B cell (primary cell): ENCODE measurements at regions not wholly inside any gene's neighbourhood (a gene's known extent, or its start where the extent isn't known, plus 50 kb on each side); places are given as distances from the start of the nearest gene placed in this dataset.

Experiments used
- ATAC-seq: fragments of 200-7000 bp; cut with Tn5 transposase; one replicate; pipeline ENCODE4 v1.10.0; 2021; ENCODE audit warnings: low read depth, mild to moderate bottlenecking, moderate number of reproducible peaks, moderate library complexity
- CTCF ChIA-PET: fragments of 350-600 bp; sonication (Branson Sonifier 250); formaldehyde crosslinking; loops from one replicate; lab custom pipeline; 2021; ENCODE audit warnings: antibody characterized with exemption, inconsistent platforms; lab: Charles Lee
- POLR2A ChIA-PET: fragments of 350-600 bp; sonication (Branson Sonifier 250); formaldehyde crosslinking; loops from one replicate; lab custom pipeline; 2021; ENCODE audit warnings: antibody characterized with exemption; lab: Charles Lee
- DNase-seq: peaks from one replicate; pipeline ENCODE4 v3.0.0; 2013
- H2AFZ ChIP-seq: 2 replicates; pipeline ENCODE4 v1.6.1; 2012; ENCODE audit warnings: mild to moderate bottlenecking, low read depth, low read length; ENCODE audit not compliant: insufficient read depth, poor library complexity, severe bottlenecking
- H3K27ac ChIP-seq, 2 donors: 1 replicate in 1 of 2; 2 replicates in 1 of 2; pipeline ENCODE4 v1.5.1; 2012 to 2013; ENCODE audit warnings: low read length in 2 of 2, mild to moderate bottlenecking in 2 of 2, moderate library complexity in 1 of 2
- H3K27me3 ChIP-seq, 4 experiments: fragments of 200-600 bp in 1 of 4; sonication (generic) in 1 of 4; replicated peaks in 1 of 4; 1 replicate in 2 of 4; 2 replicates in 2 of 4; pipeline versions ENCODE4 v1.6.1 to v1.7.0; 2013 to 2016; ENCODE audit warnings: low read length in 3 of 4, mild to moderate bottlenecking in 2 of 4, mixed read lengths in 1 of 4, moderate library complexity in 1 of 4; ENCODE audit not compliant: insufficient read depth in 4 of 4, control insufficient read depth in 3 of 4; ENCODE audit errors: control extremely low read depth in 1 of 4
- H3K36me3 ChIP-seq, 2 experiments: replicated peaks in 1 of 2; 1 replicate in 1 of 2; 2 replicates in 1 of 2; pipeline versions ENCODE4 v1.6.1 to v1.7.1; 2013; ENCODE audit warnings: low read length in 1 of 2; ENCODE audit not compliant: insufficient read depth in 2 of 2, control insufficient read depth in 1 of 2; ENCODE audit errors: control extremely low read depth in 1 of 2, extremely low read depth in 1 of 2
- H3K4me1 ChIP-seq, 2 donors: fragments of 200-600 bp in 1 of 2; sonication (generic) in 1 of 2; 1 replicate in 1 of 2; 2 replicates in 1 of 2; pipeline versions ENCODE4 v1.5.1 to v1.6.1; 2013 to 2017; ENCODE audit warnings: low read length in 2 of 2; ENCODE audit not compliant: control insufficient read depth in 2 of 2, insufficient read depth in 2 of 2
- H3K4me2 ChIP-seq: replicated peaks from 2 replicates; pipeline ENCODE3; 2012; ENCODE audit warnings: mild to moderate bottlenecking, low read depth, low read length; ENCODE audit not compliant: poor library complexity, severe bottlenecking
- H3K4me3 ChIP-seq, 5 experiments: fragments of 200-600 bp in 1 of 5; sonication (generic) in 1 of 5; 1 replicate in 3 of 5; 2 replicates in 2 of 5; pipeline versions ENCODE4 v1.5.1 to v1.7.0; 2011 to 2016; ENCODE audit warnings: low read length in 4 of 5, mild to moderate bottlenecking in 4 of 5, low read depth in 2 of 5, control low read depth in 1 of 5, moderate library complexity in 1 of 5; ENCODE audit not compliant: insufficient read depth in 1 of 5; ENCODE audit errors: control extremely low read depth in 1 of 5, extremely low read depth in 1 of 5
- H3K79me2 ChIP-seq: fragments of 200-600 bp; sonication (generic); one replicate; pipeline ENCODE4 v1.6.0; 2016; ENCODE audit warnings: low read length; ENCODE audit not compliant: control insufficient read depth, insufficient read depth
- H3K9ac ChIP-seq: fragments of 200-600 bp; sonication (generic); 2 replicates; pipeline ENCODE4 v1.6.1; 2017; ENCODE audit warnings: mild to moderate bottlenecking, low read length, moderate library complexity
- H3K9me3 ChIP-seq, 3 donors: one replicate each; pipeline versions ENCODE4 v1.6.1 to v1.7.1; 2013; ENCODE audit warnings: low read length in 2 of 3; ENCODE audit not compliant: control insufficient read depth in 2 of 3, insufficient read depth in 1 of 3; ENCODE audit errors: control extremely low read depth in 1 of 3
- H4K20me1 ChIP-seq: 2 replicates; pipeline ENCODE4 v1.6.0; 2012; ENCODE audit warnings: mild to moderate bottlenecking, low read length; ENCODE audit not compliant: insufficient read depth, control insufficient read depth, poor library complexity, severe bottlenecking
- H3K27ac Mint-ChIP-seq: one replicate; pipeline ENCODE4 v1.8.0; 2021; ENCODE audit warnings: mixed read lengths
- H3K27me3 Mint-ChIP-seq: one replicate; pipeline ENCODE4 v1.8.0; 2021; ENCODE audit warnings: mixed read lengths
- H3K4me1 Mint-ChIP-seq: one replicate; pipeline ENCODE4 v1.8.0; 2021; ENCODE audit warnings: mixed read lengths
- H3K4me3 Mint-ChIP-seq: one replicate; pipeline ENCODE4 v1.8.0; 2021; ENCODE audit warnings: mixed read lengths
- H3K9me3 Mint-ChIP-seq: one replicate; pipeline ENCODE4 v1.8.0; 2022; ENCODE audit warnings: mixed read lengths; ENCODE audit not compliant: insufficient read depth
- CTCF ChIP-seq: fragments of 200-600 bp; IDR thresholded peaks from one replicate; pipeline ENCODE4 v1.8.0; 2022; ENCODE audit warnings: antibody characterized with exemption, mild to moderate bottlenecking
- EZH2 ChIP-seq: IDR thresholded peaks from 2 replicates; pipeline ENCODE4 v1.6.1; 2012; ENCODE audit warnings: borderline replicate concordance, low read depth, mild to moderate bottlenecking, moderate library complexity, low read length; ENCODE audit not compliant: insufficient read depth, poor library complexity, severe bottlenecking
- WGBS: methylation state at CpG from one replicate; pipeline ENCODE4 v1.1.5; 2013; ENCODE audit warnings: missing lambda C conversion rate; ENCODE audit not compliant: insufficient coverage; 5-methylcytosine and 5-hydroxymethylcytosine counted together
- intact Hi-C: fragments of 100-400 bp; cut with micrococcal nuclease; formaldehyde crosslinking; loops from one replicate; pipeline ENCODE4 v1.10.0; 2022

DNA sequence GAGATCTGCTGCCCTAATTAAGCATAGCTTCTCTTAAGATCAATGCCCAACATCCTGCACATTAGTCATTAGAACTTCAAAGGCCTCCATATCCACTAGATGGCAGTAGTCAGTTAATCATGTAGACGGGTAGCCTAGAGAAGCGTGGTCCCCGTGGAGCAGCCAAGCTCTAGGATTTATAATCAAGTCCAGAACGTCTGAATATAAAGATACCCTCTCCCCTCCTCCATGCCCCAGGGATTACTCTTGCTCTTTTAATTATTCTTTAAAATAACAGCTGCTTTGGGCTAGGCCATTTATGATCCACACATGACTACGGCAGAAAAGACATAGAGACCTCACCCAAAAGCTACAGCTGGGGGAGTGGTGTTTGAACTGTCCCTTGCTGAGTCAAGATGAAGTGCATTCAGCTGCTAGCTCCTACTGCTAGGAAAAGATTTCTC is 327.6 kb upstream of the PLET1 start:
- intact Hi-C loops = loop anchor here (1.0 kb wide), 1 partner anchor 369 kb away; no protein-coding TSS in a partner anchor
- ATAC-seq (peak; percentile 47), DNase-seq (peak; percentile 60)
- peaks cover 10% of the 10 kb centered on the region for H3K27me3 Mint-ChIP-seq
- Histone ChIP-seq H3K79me2 (no peaks in the 10 kb centered on the region), H3K27me3 (peaks cover 0 to 2% (median 1%) of the 10 kb centered on the region in 4 experiments), H3K4me2 (no peak overlapping the region), H3K4me3 (no peak overlapping the region), H2AFZ (peak overlapping the region; percentile 65), H3K9me3 (no peaks in the 10 kb centered on the region), H4K20me1 (no peaks in the 10 kb centered on the region), H3K27ac (no peak overlapping the region), H3K36me3 (no peaks in the 10 kb centered on the region), H3K9ac (no peak overlapping the region), H3K4me1 (no peaks in the 10 kb centered on the region)
- peak; percentile 75 for TF ChIP-seq CTCF
- TF ChIP-seq EZH2 = no peak
- peaks cover 2% of the 10 kb centered on the region for H3K4me1 Mint-ChIP-seq
- no peak overlapping the region for H3K27ac Mint-ChIP-seq
- ChIA-PET CTCF (interaction anchor here (0.5 to 8.2 kb wide), 25 partner anchors 8 to 1676 kb away, joined by 3 to 122 read pairs (median 4); no protein-coding TSS in a partner anchor), POLR2A (no interaction called here)
- no peak overlapping the region for H3K4me3 Mint-ChIP-seq
- WGBS = no CpG with 5 or more reads among the region's 5 CpGs
- H3K9me3 Mint-ChIP-seq = no peaks in the 10 kb centered on the region

DNA sequence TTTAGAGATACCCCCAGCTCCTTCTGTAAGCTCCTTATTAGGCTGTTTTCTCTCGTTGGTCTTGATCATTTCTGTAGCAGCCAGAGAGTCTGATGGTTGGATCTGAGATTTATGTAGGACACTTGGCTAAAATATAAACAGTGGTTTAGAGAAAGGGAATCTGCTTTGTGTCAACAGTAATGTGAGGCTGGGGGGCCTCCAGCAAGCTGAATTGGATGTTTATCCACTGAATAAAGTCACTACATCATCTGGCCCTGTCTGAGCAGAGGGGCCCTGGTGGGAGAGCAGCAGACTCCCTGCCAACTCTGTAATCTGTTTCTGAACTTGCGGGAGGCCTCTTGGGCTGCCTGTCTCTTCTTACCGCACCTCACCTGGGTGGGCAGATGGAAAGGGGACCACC is 328.5 kb upstream of the PLET1 start:
- H3K27me3 Mint-ChIP-seq = peaks cover 7% of the 10 kb centered on the region
- H3K9me3 Mint-ChIP-seq = no peaks in the 10 kb centered on the region
- Histone ChIP-seq H4K20me1 (no peaks in the 10 kb centered on the region), H3K27me3 (peaks cover 0 to 2% (median 1%) of the 10 kb centered on the region in 4 experiments), H3K36me3 (no peaks in the 10 kb centered on the region), H2AFZ (peak overlapping the region; percentile 22), H3K4me3 (no peak overlapping the region), H3K9ac (no peak overlapping the region), H3K9me3 (no peaks in the 10 kb centered on the region), H3K27ac (no peak overlapping the region), H3K4me2 (no peak overlapping the region), H3K79me2 (no peaks in the 10 kb centered on the region), H3K4me1 (no peaks in the 10 kb centered on the region)
- TF ChIP-seq EZH2 = no peak
- TF ChIP-seq CTCF = no peak
- CTCF ChIA-PET = interaction anchor here (0.9 to 8.2 kb wide), 11 partner anchors 9 to 1672 kb away, joined by 3 to 122 read pairs (median 6); no protein-coding TSS in a partner anchor
- no peak overlapping the region for H3K4me3 Mint-ChIP-seq
- intact Hi-C loops = no loop called here
- H3K27ac Mint-ChIP-seq = no peak overlapping the region
- WGBS = no CpG with 5 or more reads among the region's 3 CpGs
- POLR2A ChIA-PET = no interaction called here
- H3K4me1 Mint-ChIP-seq = peaks cover 2% of the 10 kb centered on the region
- DNase-seq (no peak), ATAC-seq (no peak)
